IMR-90 (cell line): ENCODE measurements at regions not wholly inside any gene's neighbourhood (a gene's known extent, or its start where the extent isn't known, plus 50 kb on each side); places are given as distances from the start of the nearest gene placed in this dataset.

ENCODE experiments used
- ATAC-seq: fragments of 200-7000 bp; cut with Tn5 transposase; 2 replicates; pipeline ENCODE4 v1.9.1; 2020; ENCODE audit warnings: low read depth, mild to moderate bottlenecking, moderate library complexity
- BruUV-seq: library from RNA; stranded (reverse); fragments of 400-500 nt; replicated peaks from 2 replicates; lab custom pipeline; 2021; lab: Mats Ljungman, UMichigan
- CTCF ChIA-PET: fragments of 300-600 bp; formaldehyde crosslinking; extraction: SDS; loops from one replicate; lab custom pipeline; 2021; ENCODE audit warnings: antibody characterized with exemption; lab: Yijun Ruan, JAX
- POLR2A ChIA-PET: fragments of 300-600 bp; sonication (Branson Sonifier 250); formaldehyde crosslinking; loops from one replicate; lab custom pipeline; 2022; ENCODE audit warnings: antibody characterized with exemption; ENCODE audit not compliant: unreplicated experiment; lab: Charles Lee
- DNase-seq: peaks from one replicate; pipeline ENCODE4 v3.0.0; 2013
- H2AFZ ChIP-seq: replicated peaks from 2 replicates; pipeline ENCODE3; 2013; ENCODE audit warnings: low read length, mild to moderate bottlenecking; ENCODE audit not compliant: poor library complexity
- H2AK5ac ChIP-seq: 2 replicates; pipeline ENCODE4 v1.6.1; 2013; ENCODE audit warnings: low read depth, low read length, inconsistent platforms
- H2AK9ac ChIP-seq: replicated peaks from 2 replicates; pipeline ENCODE3; 2013; ENCODE audit warnings: mild to moderate bottlenecking, low read depth, low read length, moderate library complexity; ENCODE audit not compliant: poor library complexity
- H2BK120ac ChIP-seq: 2 replicates; pipeline ENCODE4 v1.6.1; 2013; ENCODE audit warnings: low read depth, low read length, inconsistent platforms
- H2BK15ac ChIP-seq: 3 replicates; pipeline ENCODE4 v1.6.1; 2013; ENCODE audit warnings: low read depth, low read length, inconsistent platforms
- H2BK20ac ChIP-seq: 2 replicates; pipeline ENCODE4 v1.6.1; 2013; ENCODE audit warnings: low read depth, mild to moderate bottlenecking, inconsistent platforms, low read length, moderate library complexity
- H2BK5ac ChIP-seq: 2 replicates; pipeline ENCODE4 v1.6.1; 2013; ENCODE audit warnings: mild to moderate bottlenecking, low read depth, low read length, inconsistent platforms; ENCODE audit not compliant: poor library complexity, severe bottlenecking
- H3K14ac ChIP-seq: replicated peaks from 2 replicates; pipeline ENCODE4 v1.6.1; 2013; ENCODE audit warnings: low read depth, low read length, inconsistent platforms
- H3K18ac ChIP-seq: 2 replicates; pipeline ENCODE4 v1.6.1; 2013; ENCODE audit warnings: low read depth, low read length, control low read depth
- H3K23ac ChIP-seq: 2 replicates; pipeline ENCODE4 v1.6.1; 2013; ENCODE audit warnings: low read depth, low read length, inconsistent platforms
- H3K27ac ChIP-seq: 2 replicates; pipeline ENCODE4 v1.5.1; 2013; ENCODE audit warnings: mild to moderate bottlenecking, control low read depth, low read length; ENCODE audit not compliant: insufficient read depth
- H3K27me3 ChIP-seq: 2 replicates; pipeline ENCODE4 v1.6.1; 2013; ENCODE audit warnings: low read length; ENCODE audit not compliant: control insufficient read depth, insufficient read depth
- H3K36me3 ChIP-seq: 2 replicates; pipeline ENCODE4 v1.6.1; 2013; ENCODE audit warnings: low read length, mixed read lengths; ENCODE audit not compliant: control insufficient read depth, insufficient read depth
- H3K4ac ChIP-seq: 2 replicates; pipeline ENCODE4 v1.6.1; 2013; ENCODE audit warnings: low read depth, low read length, inconsistent platforms
- H3K4me1 ChIP-seq: 2 replicates; pipeline ENCODE4 v1.6.1; 2013; ENCODE audit warnings: low read length, mixed read lengths; ENCODE audit not compliant: control insufficient read depth, insufficient read depth
- H3K4me2 ChIP-seq: 2 replicates; pipeline ENCODE4 v1.6.1; 2013; ENCODE audit warnings: low read depth, mild to moderate bottlenecking, control low read depth, low read length, moderate library complexity
- H3K4me3 ChIP-seq: 2 replicates; pipeline ENCODE4 v1.5.1; 2013; ENCODE audit warnings: low read depth, mild to moderate bottlenecking, control low read depth, low read length, moderate library complexity; ENCODE audit not compliant: insufficient read depth
- H3K56ac ChIP-seq: 2 replicates; pipeline ENCODE4 v1.6.1; 2013; ENCODE audit warnings: low read length, inconsistent platforms; ENCODE audit not compliant: insufficient read depth; ENCODE audit errors: extremely low read depth
- H3K79me1 ChIP-seq, 2 experiments: 2 replicates each; pipeline ENCODE4 v1.6.1; 2013; ENCODE audit warnings: low read length in 2 of 2, inconsistent platforms in 1 of 2, low read depth in 1 of 2
- H3K9ac ChIP-seq: 2 replicates; pipeline ENCODE4 v1.6.1; 2013; ENCODE audit warnings: low read depth, low read length, control low read depth
- H3K9me1 ChIP-seq: 2 replicates; pipeline ENCODE4 v1.6.1; 2013; ENCODE audit warnings: low read length, inconsistent platforms; ENCODE audit not compliant: insufficient read depth
- H3K9me3 ChIP-seq: 2 replicates; pipeline ENCODE4 v1.6.1; 2013; ENCODE audit warnings: low read length; ENCODE audit not compliant: control insufficient read depth, insufficient read depth
- H4K20me1 ChIP-seq: 2 replicates; pipeline ENCODE4 v1.6.1; 2013; ENCODE audit warnings: low read length, inconsistent platforms; ENCODE audit not compliant: insufficient read depth
- H4K5ac ChIP-seq: 2 replicates; pipeline ENCODE4 v1.6.1; 2013; ENCODE audit warnings: mild to moderate bottlenecking, low read depth, low read length, control low read depth
- H4K8ac ChIP-seq, 2 experiments: 2 replicates each; pipeline ENCODE4 v1.6.1; 2013; ENCODE audit warnings: low read depth in 2 of 2, low read length in 2 of 2, control low read depth in 1 of 2, inconsistent platforms in 1 of 2
- H4K91ac ChIP-seq: 2 replicates; pipeline ENCODE4 v1.6.1; 2013; ENCODE audit warnings: low read depth, low read length, inconsistent platforms; ENCODE audit not compliant: insufficient read depth
- BHLHE40 ChIP-seq: fragments of 150-350 bp; IDR thresholded peaks from 2 replicates; pipeline ENCODE4 v1.6.1; 2016; ENCODE audit warnings: mild to moderate bottlenecking, low read depth, low read length
- CEBPB ChIP-seq: IDR thresholded peaks from 2 replicates; pipeline ENCODE4 v1.6.1; 2012; ENCODE audit warnings: low read depth, low read length, improper control_type of control experiment
- CHD1 ChIP-seq: IDR thresholded peaks from 2 replicates; pipeline ENCODE4 v1.6.1; 2012; ENCODE audit warnings: low read depth, low read length, improper control_type of control experiment
- CTCF ChIP-seq: conservative IDR thresholded peaks from 2 replicates; pipeline ENCODE4 v1.5.1; 2012; ENCODE audit warnings: mild to moderate bottlenecking, low read depth, low read length, improper control_type of control experiment
- ELK1 ChIP-seq: fragments of 150-350 bp; IDR thresholded peaks from 2 replicates; pipeline ENCODE4 v1.6.1; 2016; ENCODE audit warnings: low read depth, mild to moderate bottlenecking, low read length, moderate library complexity, borderline replicate concordance
- FOS ChIP-seq: fragments of 150-350 bp; IDR thresholded peaks from 2 replicates; pipeline ENCODE4 v1.6.1; 2016; ENCODE audit warnings: low read depth, low read length
- MAFK ChIP-seq: IDR thresholded peaks from 2 replicates; pipeline ENCODE4 v1.6.1; 2012; ENCODE audit warnings: low read depth, low read length, improper control_type of control experiment
- MAZ ChIP-seq: IDR thresholded peaks from 2 replicates; pipeline ENCODE4 v1.6.1; 2012; ENCODE audit warnings: low read depth, mild to moderate bottlenecking, low read length, improper control_type of control experiment, moderate library complexity, borderline replicate concordance
- MXI1 ChIP-seq: IDR thresholded peaks from 2 replicates; pipeline ENCODE4 v1.6.1; 2012; ENCODE audit warnings: low read depth, mild to moderate bottlenecking, low read length, moderate library complexity, borderline replicate concordance
- NFE2L2 ChIP-seq: fragments of 150-350 bp; IDR thresholded peaks from 2 replicates; pipeline ENCODE4 v1.6.1; 2016; ENCODE audit warnings: low read depth, mild to moderate bottlenecking, low read length
- POLR2A ChIP-seq: IDR thresholded peaks from 2 replicates; pipeline ENCODE4 v1.6.1; 2012; ENCODE audit warnings: mild to moderate bottlenecking, low read depth, low read length
- RAD21 ChIP-seq: IDR thresholded peaks from 2 replicates; pipeline ENCODE4 v1.6.1; 2012; ENCODE audit warnings: low read length, improper control_type of control experiment
- RCOR1 ChIP-seq: IDR thresholded peaks from 2 replicates; pipeline ENCODE4 v1.6.1; 2012; ENCODE audit warnings: mild to moderate bottlenecking, low read length, improper control_type of control experiment; ENCODE audit not compliant: insufficient replicate concordance
- RFX5 ChIP-seq: IDR thresholded peaks from 2 replicates; pipeline ENCODE4 v1.8.0; 2012; ENCODE audit warnings: low read depth, mild to moderate bottlenecking, low read length, moderate library complexity
- SMC3 ChIP-seq: fragments of 150-350 bp; IDR thresholded peaks from 2 replicates; pipeline ENCODE4 v1.6.1; 2016; ENCODE audit warnings: low read depth, mild to moderate bottlenecking, antibody characterized with exemption, low read length, moderate library complexity
- USF2 ChIP-seq: fragments of 150-350 bp; IDR thresholded peaks from 2 replicates; pipeline ENCODE4 v1.6.1; 2017; ENCODE audit warnings: mild to moderate bottlenecking, antibody characterized with exemption, low read length, low read depth
- WGBS, 2 experiments: methylation state at CpG; one replicate each; pipeline versions ENCODE4 v1.1.5 to v1.1.7; 2013; ENCODE audit warnings: missing lambda C conversion rate in 2 of 2; ENCODE audit not compliant: insufficient read length in 1 of 2; ENCODE audit errors: extremely low coverage in 2 of 2; 5-methylcytosine and 5-hydroxymethylcytosine counted together
- dilution Hi-C: fragments of 300-500 bp; cut with HindIII; formaldehyde crosslinking; loops from one replicate; pipeline ENCODE4 v1.14.3; 2018; ENCODE audit warnings: low sequenced_read_pairs; ENCODE audit not compliant: unreplicated experiment
- in situ Hi-C: fragments of 300-500 bp; cut with MboI; formaldehyde crosslinking; loops from 3 replicates; pipeline ENCODE4 v1.14.3; 2019; ENCODE audit warnings: low sequenced_read_pairs, inconsistent platforms, mixed read lengths
- intact Hi-C: fragments of 100-400 bp; cut with micrococcal nuclease; formaldehyde crosslinking; loops from 2 replicates; pipeline ENCODE4 v1.10.0; 2022

- Histone ChIP-seq H3K23ac (no peak overlapping the region), H2BK120ac (no peak overlapping the region), H3K27me3 (no peaks in the 10 kb centered on the region), H3K4me2 (no peak overlapping the region), H2AFZ (no peak overlapping the region), H4K5ac (no peak overlapping the region), H3K9me1 (no peaks in the 10 kb centered on the region), H3K14ac (no peak overlapping the region), H3K4me3 (no peak overlapping the region), H2BK15ac (no peak overlapping the region), H2AK5ac (no peak overlapping the region), H3K27ac (no peak overlapping the region), H4K91ac (no peak overlapping the region), H3K79me1 (no peaks in the 10 kb centered on the region), H2BK5ac (no peak overlapping the region), H3K9ac (no peak overlapping the region), H3K4ac (no peak overlapping the region), H4K8ac (no peak overlapping the region), H3K9me3 (peaks cover 10% of the 10 kb centered on the region), H4K20me1 (no peaks in the 10 kb centered on the region), H3K36me3 (no peaks in the 10 kb centered on the region), H3K56ac (no peak overlapping the region), H3K18ac (no peak overlapping the region), H2BK20ac (no peak overlapping the region), H2AK9ac (no peak overlapping the region), H3K4me1 (no peaks in the 10 kb centered on the region)
- no TSS peak for BruUV-seq
- intact Hi-C loops, result no loop called here
- no peak for ATAC-seq
- ChIA-PET CTCF (no interaction called here), POLR2A (no interaction called here)
- dilution Hi-C loops, result no loop called here
- in situ Hi-C loops, result no loop called here
- TF ChIP-seq USF2 (no peak), MXI1 (no peak), SMC3 (no peak), CTCF (no peak), POLR2A (no peak), RAD21 (no peak), CHD1 (no peak), FOS (no peak), MAZ (no peak), NFE2L2 (no peak), RCOR1 (no peak), MAFK (no peak), ELK1 (no peak), BHLHE40 (no peak), RFX5 (no peak), CEBPB (no peak)
- no CpG with 5 or more reads among the region's 2 CpGs for WGBS, 2 experiments
- no peak for DNase-seq
These were observed 1274.2 kb upstream of the GBE1 start for GRCh38 chr3:83035704-83036010.
